NT2/D1 (cell line): ENCODE measurements at regions not wholly inside any gene's neighbourhood (a gene's known extent, or its start where the extent isn't known, plus 50 kb on each side); places are given as distances from the start of the nearest gene placed in this dataset.
"Not testable (repeated sequence)": the region's sequence is repeated elsewhere in the genome, so short reads cannot be mapped to it uniquely, and the experiment has no call there.

Experiments
- YY1 ChIP-seq: IDR thresholded peaks from 2 replicates; pipeline ENCODE4 v1.6.1; 2011; ENCODE audit not compliant: insufficient read length, insufficient read depth
- ZNF274 ChIP-seq: IDR thresholded peaks from 2 replicates; pipeline ENCODE4 v1.6.1; 2011; ENCODE audit warnings: mild to moderate bottlenecking, low read depth, low read length

GRCh38 chr22:22321743-22322611 lies 77.4 kb downstream of the VPREB1 start:
- not testable (repeated sequence) for TF ChIP-seq ZNF274, YY1
